ENCODE measurements at regions not wholly inside any gene's neighbourhood (a gene's known extent, or its start where the extent isn't known, plus 50 kb on each side); places are given as distances from the start of the nearest gene placed in this dataset.

- no peak overlapping the region for H3K27ac ChIP-seq
- DNase-seq (ENCODE audit: low read depth, low spot score) = no peak
These were observed 864.9 kb upstream of the SLIT2 start for GRCh38 chr4:19386786-19387185.

GRCh38 chr4:19382993-19383756, 868.5 kb upstream of the SLIT2 start:
- DNase-seq (ENCODE audit: low read depth, low spot score) = no peak
- H3K27ac ChIP-seq = no peak overlapping the region

DNA sequence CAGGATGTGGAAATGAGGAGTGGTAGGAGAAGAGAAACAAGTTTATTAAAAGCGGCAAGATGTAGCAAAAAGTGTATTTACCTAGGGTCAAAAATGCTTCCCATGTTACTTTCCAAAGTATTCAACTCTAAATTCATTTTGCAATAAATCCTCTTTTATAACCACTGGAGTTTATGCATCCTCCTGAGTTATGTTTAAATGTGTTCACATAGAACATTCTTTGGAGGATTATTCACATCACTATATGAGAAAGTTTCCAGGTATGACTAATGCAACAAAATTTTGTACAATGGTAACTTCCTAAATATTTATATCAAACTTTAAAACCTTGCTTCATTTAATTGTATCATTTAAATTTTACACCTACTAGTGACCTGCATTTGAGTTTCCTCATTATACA, 870.6 kb upstream of the SLIT2 start:
- DNase-seq (ENCODE audit: low read depth, low spot score) = no peak
- H3K27ac ChIP-seq = peak overlapping the region; percentile 33

DNA sequence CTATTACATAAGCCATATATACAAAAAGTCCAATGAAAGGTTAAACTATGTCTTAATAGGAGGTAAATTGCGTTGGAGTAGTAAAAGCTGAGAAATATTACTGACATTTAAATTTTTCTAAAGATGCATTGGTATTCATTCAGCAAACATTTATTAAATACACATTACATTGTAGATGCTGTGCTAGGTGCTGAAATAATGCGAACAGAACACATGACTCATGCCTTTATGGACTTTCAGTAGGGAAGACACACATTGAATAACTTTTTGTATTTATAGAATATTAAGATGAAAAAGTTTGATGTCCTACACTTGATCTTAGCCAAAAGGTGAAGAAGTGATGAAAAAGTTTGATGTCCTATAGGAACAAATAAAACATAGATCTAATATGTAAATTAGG, 871.1 kb upstream of the SLIT2 start:
- peak overlapping the region; percentile 33 for H3K27ac ChIP-seq
- DNase-seq (ENCODE audit: low read depth, low spot score) = no peak

GRCh38 chr4:19379191-19379708, 872.5 kb upstream of the SLIT2 start:
- no peak overlapping the region for H3K27ac ChIP-seq
- no peak for DNase-seq (ENCODE audit: low read depth, low spot score)

- no peak for DNase-seq (ENCODE audit: low read depth, low spot score)
- no peak overlapping the region for H3K27ac ChIP-seq
These were observed 875.8 kb upstream of the SLIT2 start for GRCh38 chr4:19375931-19376330.

- no peak for DNase-seq (ENCODE audit: low read depth, low spot score)
These were observed 876.4 kb upstream of the SLIT2 start for GRCh38 chr4:19375136-19375804.

DNA sequence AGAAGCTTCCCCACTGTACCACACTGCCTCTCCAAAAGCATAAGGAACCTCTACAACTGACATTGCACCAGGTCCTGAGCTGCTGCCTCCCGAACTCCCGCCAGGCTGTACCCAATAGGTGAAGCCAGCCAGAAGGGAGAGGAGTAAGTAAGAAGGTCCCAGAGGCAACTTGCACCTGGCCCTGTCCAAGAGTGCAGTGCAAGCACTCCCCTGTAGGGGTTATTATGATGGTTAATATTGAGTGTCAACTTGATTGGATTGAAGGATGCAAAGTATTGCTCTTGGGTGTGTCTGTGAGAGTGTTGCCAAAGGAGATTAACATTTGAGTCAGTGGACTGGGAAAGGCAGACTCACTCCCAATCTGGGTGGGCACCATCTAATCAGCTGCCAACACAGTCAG, 879.3 kb upstream of the SLIT2 start:
- no peak for DNase-seq (ENCODE audit: low read depth, low spot score)
- no peak overlapping the region for H3K27ac ChIP-seq

More at GRCh38 chr4:19375136-19375804, 876.4 kb upstream of the SLIT2 start:
- no peak overlapping the region for H3K27ac ChIP-seq

- H3K27ac ChIP-seq = no peak overlapping the region
- no peak for DNase-seq (ENCODE audit: low read depth, low spot score)
These were observed 882.9 kb upstream of the SLIT2 start for GRCh38 chr4:19368800-19369199.

- H3K27ac ChIP-seq = no peak overlapping the region
- no peak for DNase-seq (ENCODE audit: low read depth, low spot score)
These were observed 884.8 kb upstream of the SLIT2 start for GRCh38 chr4:19366916-19367315.

- peak; percentile 83 for DNase-seq (ENCODE audit: low read depth, low spot score)
- peak overlapping the region; percentile 71 for H3K27ac ChIP-seq
These were observed 893.7 kb upstream of the SLIT2 start for GRCh38 chr4:19358015-19358414.

DNA sequence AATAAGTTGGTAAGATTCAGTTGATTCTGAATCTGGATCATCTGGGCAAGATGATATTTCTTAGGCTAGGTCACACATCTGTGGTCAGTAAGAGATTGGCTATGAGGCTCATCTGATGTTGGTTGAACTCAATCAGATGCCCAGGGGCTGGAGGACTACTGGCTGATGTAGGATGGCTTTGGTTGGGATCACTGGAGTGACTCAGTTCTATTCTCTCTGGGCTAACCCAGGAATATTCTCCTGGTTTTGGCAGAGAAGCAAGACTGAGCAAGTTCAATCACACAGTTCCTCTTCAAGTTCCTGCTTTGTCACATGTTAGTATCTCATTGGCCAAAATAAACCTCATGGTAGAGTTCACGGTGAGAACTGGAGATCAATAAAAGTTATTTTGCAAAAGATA, 902.3 kb upstream of the SLIT2 start:
- H3K27ac ChIP-seq = no peak overlapping the region
- DNase-seq (ENCODE audit: low read depth, low spot score) = no peak

- H3K27ac ChIP-seq = no peak overlapping the region
- no peak for DNase-seq (ENCODE audit: low read depth, low spot score)
These were observed 903.0 kb upstream of the SLIT2 start for GRCh38 chr4:19348746-19349145.

DNA sequence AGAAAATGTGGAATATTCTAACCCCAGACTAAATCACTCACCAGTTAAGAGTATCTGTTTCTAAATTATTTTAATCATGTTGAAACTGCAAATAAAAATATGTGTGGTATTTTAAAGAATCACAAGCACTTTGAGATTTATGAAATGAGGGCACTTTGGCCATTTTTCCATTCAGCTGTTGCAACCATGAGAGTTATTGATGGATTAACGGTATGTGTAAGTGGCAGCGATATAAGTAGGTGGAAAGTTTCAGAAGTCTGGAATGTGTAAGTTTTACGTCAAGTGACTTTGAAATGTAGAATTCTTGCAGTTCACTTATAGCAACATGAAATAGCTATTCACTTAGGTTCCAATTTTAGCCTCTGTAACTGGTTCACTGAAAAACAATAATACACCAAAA, 905.1 kb upstream of the SLIT2 start:
- H3K27ac ChIP-seq = no peak overlapping the region
- no peak for DNase-seq (ENCODE audit: low read depth, low spot score)

- no peak for DNase-seq (ENCODE audit: low read depth, low spot score)
These were observed 922.1 kb upstream of the SLIT2 start for GRCh38 chr4:19329631-19330030.

DNA sequence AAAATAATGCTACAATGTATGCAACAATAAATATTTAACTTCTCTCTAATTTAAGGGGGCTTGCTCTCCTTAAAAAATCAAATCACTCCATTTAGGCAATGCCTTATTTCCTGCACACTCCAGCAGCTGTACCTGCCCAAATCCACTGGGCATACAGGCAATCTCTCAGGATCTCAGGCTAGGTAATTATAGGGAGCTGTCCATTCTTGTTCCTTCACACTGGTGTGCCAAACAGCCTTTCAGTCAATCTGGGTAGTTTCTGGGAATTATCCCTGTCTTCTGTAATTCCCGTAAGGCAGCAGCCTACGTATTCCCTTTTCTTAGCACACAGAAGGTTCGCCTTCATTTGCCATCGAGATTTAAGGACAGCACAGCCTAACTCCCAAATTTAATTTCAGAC, 922.6 kb upstream of the SLIT2 start:
- no peak for DNase-seq (ENCODE audit: low read depth, low spot score)
- H3K27ac ChIP-seq = no peak overlapping the region

More at GRCh38 chr4:19329631-19330030, 922.1 kb upstream of the SLIT2 start:
- no peak overlapping the region for H3K27ac ChIP-seq

GRCh38 chr4:19327364-19327763, 924.3 kb upstream of the SLIT2 start:
- DNase-seq (ENCODE audit: low read depth, low spot score) = no peak
- H3K27ac ChIP-seq = no peak overlapping the region

DNA sequence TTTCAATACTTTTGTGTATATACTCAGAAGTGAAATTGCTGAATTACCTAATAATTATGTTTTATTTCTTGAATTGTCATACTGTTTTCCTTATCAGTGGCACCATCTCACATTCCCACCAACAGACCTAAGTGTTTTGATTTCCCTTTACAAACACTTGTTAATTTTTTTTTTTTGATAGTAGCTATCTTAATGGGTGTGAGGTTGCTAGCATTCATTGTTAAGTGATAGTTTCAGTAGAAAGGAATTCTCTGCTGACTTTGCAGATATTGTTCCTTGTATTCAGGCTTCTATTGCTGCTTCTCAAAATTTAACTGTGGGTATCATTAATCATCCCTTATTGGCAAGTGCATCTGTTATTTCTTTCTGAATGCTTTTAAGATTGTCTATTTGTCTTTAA, 927.5 kb upstream of the SLIT2 start:
- DNase-seq (ENCODE audit: low read depth, low spot score) = no peak
- H3K27ac ChIP-seq = no peak overlapping the region

DNA sequence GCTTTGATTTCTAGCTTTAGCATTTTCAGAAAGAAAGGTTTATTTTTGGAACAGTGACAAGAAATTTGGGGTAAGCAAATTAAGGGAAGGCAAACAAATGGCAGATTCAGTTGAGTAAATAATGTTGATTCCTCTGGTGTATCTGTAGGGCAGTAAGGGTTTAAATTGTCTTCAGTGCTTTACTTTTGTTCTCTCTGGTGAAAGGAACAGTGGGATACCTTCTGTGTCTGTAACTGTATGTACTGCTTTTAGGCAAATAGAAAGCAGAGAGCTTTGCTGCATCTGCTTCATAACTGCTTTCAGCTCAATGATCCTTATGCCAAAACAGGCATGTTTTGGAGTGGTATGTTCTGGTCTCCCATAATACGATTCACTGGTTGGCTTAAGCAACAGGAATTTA, 932.1 kb upstream of the SLIT2 start:
- DNase-seq (ENCODE audit: low read depth, low spot score) = no peak
- no peak overlapping the region for H3K27ac ChIP-seq

DNA sequence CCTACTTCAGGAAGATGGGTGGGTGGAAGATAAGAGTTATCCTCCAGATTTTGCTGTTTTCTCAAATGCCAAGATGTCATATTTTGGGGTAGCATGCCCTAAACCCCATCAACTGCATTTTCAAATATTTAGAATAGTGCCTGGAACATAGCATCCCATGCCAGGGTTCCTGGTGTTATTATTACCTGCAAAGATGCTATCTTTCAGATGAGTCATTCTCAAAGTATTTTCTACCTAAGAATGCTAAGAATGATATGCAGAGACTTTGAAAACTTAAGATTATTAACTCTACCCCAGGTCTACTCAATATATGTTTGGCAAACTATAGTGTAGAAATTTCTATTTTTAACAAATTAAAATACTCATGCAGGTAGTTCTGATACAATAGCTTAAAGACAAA, 934.3 kb upstream of the SLIT2 start:
- DNase-seq (ENCODE audit: low read depth, low spot score) = no peak

GRCh38 chr4:19314116-19314515, 937.6 kb upstream of the SLIT2 start:
- H3K27ac ChIP-seq = no peak overlapping the region
- no peak for DNase-seq (ENCODE audit: low read depth, low spot score)

More for the DNA sequence above, 934.3 kb upstream of the SLIT2 start:
- no peak overlapping the region for H3K27ac ChIP-seq

- H3K27ac ChIP-seq = no peak overlapping the region
- no peak for DNase-seq (ENCODE audit: low read depth, low spot score)
These were observed 942.3 kb upstream of the SLIT2 start for GRCh38 chr4:19309378-19309777.

Data from epithelial cell of prostate (primary cell).